EL (cell line): ENCODE measurements at regions not wholly inside any gene's neighbourhood (a gene's known extent, or its start where the extent isn't known, plus 50 kb on each side); places are given as distances from the start of the nearest gene placed in this dataset.
"Not testable (repeated sequence)": the region's sequence is repeated elsewhere in the genome, so short reads cannot be mapped to it uniquely, and the experiment has no call there.

Experiments used
- DNase-seq: peaks from one replicate; pipeline ENCODE4 v3.0.0-alpha.2; 2016

DNA sequence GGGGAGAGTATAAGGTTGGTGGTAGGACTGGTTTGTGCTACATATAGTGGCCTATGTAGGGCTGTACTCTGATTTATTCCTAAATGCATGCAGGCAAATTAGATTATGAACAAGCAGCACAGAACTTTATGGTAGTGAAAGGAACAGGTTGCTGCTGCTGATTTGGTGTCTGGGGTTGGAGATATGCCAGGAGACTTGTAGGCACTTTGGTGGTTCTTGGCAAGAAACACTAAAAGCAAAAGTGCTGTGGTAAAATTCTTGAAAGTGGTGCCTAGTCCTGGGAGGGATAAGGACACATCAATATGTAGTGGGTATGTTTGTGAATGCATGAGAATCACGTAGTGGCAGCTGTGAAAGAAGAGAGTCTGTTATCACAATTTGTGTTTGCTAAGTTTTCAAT lies 2126.0 kb downstream of the TP53TG3F start:
- DNase-seq: no peak

DNA sequence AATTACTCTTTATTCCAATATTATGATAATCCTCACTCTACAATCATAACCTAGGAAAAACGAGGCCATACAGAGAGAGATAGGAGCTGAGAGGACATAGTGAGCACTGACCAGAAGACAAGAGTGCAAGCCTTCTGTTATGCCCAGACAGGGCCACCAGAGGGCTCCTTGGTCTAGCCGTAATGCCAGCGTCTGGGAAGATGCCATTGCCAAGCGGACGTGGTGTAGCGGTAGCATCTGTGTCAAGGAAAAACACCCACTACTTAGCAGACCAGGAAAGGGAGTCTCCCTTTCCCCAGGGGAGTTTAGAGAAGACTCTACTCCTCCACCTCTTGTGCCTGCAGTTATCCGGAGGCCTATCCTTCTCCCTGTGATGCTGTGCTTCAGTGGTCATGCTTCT lies 2131.5 kb downstream of the TP53TG3F start:
- not testable (repeated sequence) for DNase-seq

DNA sequence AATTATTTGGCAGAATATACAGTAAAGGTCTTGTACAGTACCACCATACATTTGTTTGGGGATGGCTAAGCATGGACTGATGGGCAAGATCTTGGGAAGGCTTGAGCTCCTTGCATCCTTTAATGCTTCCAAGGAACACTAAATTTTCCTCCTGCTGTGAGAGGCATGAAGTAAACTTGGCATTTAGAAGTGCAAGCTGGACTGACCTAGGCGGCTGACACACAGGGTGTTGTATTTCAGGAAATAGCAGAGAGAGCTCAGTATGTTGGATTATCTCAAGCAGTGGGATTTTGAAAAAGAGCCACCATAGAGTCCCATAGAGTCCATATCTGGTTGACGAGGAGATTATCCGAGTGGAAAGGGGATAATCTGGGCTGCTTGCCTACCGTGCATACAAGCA lies 2137.1 kb downstream of the TP53TG3F start:
- no peak for DNase-seq

DNA sequence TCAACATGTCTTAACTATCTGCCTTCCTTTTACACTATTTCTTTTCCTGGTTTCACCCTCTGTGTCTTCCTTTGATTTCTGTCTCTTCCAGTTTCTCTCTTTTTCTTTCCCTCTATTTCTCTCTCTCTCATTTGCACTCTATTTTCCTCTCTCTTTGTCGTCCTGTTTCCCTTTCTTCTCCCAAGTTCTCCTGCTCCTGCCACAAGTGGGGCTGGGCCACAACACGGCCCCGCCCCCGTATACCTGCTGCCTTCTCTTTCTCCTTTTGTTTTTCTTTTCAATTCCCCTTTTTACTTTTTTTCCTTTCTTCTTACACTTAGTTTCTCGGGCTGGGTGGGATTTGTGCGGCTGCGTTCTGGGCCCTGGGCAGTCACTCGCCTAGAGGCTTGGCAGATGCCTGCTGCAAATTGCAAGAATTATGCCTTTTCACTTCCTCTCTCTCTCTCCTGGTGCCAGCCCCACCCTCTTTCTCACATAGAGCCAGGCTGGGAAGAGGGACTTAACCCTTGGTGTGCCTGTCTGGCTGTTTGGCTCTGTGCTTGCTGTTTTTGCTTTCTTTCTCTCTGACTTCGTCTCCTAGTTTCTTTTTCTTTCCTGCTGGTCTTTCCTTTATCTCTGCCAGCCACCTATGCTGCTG lies 2139.4 kb downstream of the TP53TG3F start:
- no peak for DNase-seq

DNA sequence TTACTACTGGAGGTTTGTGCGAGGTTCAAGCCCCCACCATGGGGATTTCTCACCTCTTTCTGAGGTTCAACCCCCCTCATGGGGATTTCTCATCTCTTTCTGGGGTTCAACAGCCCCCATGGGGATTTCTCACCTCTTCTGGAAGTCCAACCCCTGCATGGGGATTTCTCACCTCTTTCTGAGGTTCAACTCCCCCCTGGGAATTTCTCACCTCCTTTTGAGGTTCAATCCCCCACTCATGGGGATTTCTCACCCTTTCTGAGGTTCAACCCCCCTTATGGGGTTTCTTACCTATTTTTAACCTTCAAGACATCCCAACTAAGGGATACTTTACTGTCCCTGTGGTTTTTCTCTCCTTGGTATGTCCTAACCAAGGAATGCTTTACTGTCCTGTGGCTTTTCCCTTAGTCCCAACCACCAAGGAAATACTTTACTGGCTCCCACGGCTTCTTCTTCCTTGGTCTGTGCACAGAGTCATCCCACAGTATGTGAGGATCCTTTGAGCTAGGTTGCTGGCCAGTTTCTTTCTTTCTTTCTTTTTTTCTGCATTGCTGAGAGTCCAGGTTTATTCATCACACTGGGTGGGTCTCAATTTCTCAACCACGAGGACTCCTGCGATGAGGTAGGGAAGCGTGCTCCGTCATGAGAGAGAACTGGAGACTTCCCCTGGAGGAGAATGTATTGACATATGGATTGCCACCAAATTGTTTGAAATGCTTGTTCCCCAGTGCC lies 2140.2 kb downstream of the TP53TG3F start:
- no peak for DNase-seq

DNA sequence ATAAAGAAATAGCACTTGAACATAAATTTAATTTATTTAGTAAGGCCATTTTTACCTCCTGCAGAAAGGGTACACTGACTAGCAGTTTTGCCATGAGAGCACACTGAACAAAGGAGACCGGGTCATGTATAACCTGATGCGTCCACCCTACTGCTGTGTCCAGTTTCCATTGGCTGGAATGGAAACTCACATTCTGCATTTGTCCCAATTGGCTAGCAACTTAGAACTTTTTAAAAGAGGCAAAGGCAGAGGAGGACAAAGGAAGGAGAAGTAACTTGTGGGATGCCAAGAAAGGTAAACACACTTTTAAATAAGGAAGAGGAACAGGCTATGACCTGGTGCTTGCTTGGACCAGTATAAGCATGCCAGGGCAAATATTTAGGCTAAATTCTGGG lies 2140.7 kb downstream of the TP53TG3F start:
- not testable (repeated sequence) for DNase-seq

DNA sequence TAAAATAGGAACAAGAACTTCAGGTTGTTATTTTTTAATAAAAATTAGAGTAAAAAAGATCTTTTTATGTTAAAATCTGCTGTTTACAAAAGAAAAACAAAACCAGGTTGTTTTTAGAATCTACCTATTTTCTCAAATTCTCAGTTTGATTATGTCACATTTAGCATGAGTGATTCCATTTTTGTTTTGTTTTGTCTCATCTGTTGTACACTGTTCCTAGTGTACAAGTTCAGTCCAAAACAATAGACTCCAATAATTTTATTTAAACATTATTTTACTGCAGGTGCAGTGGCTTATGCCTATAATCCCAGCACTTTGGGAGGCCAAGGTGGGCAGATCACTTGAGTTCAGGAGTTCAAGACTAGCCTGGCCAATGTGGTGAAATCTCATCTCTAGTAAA lies 2142.7 kb downstream of the TP53TG3F start:
- no peak for DNase-seq

DNA sequence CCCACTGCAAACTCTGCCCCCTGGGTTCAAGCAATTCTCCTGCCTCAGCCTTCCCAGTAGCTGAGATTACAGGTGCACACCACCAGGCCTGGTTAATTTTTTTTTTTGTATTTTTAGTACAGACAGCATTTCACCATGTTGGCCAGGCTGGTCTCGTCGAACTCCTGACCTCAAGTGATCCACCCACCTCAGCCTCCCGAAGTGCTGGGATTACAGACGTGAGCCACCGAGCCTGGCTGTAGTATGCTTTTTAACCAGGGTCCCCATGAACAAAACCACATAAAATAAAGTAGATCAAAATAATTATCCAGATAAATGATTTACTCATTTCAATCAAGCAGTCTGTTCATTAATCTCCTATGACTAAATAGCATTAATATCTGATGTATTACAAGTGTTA lies 2144.0 kb downstream of the TP53TG3F start:
- not testable (repeated sequence) for DNase-seq

DNA sequence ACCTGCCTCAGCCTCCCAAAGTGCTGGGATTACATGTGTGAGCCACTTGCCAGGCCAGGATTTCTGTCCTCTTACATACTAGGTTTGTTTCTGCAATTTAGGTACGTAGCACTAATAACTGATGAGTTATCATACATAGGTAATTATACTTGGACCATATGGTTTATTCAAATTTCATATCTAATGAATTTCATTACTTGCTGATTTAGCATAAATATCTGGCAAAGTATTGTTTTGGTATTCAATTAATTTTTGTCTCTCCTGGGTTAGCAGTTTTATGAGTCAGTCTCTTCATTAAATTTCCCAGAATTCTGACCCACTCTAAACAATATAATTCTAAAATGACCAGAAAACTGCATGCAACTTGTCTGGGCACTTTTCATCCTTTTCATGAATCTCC lies 2146.5 kb downstream of the TP53TG3F start:
- no peak for DNase-seq

DNA sequence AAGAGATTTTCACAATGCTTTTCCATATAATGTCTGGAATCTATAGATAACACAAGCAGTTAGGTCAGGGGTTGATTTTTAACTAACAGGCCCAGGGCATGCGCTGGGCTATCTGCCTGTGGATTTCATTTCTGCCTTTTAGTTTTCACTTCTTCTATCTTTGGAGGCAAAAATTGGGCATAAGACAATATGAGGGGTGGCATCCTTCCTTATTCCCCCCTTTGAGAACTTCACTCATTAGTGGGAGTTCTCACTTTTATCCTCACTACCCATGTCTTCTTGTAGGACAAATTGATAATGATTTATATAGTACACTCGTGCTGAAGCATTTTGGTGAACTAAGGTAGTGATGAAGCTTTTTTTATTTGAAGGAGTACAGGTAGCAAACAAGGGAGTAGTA lies 2155.5 kb downstream of the TP53TG3F start:
- not testable (repeated sequence) for DNase-seq

DNA sequence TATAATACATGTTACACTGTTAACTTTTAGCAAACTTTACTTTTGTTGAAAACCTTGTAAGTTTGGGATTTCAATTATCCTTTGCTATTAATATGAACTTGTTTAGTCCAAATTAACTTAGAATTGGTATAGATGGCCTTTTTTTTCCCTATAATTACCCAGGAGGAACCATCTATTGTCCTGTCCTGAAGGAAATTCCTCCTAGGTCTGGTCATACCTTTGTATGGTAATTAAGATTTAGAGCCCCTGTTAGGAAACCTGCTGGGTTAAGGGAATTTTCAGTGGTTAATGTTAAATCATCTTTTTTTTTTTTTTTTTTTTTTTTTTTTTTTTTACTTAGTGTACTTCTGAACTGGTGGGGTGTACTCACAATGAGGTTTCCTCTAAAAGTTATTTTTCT lies 2159.8 kb downstream of the TP53TG3F start:
- not testable (repeated sequence) for DNase-seq

DNA sequence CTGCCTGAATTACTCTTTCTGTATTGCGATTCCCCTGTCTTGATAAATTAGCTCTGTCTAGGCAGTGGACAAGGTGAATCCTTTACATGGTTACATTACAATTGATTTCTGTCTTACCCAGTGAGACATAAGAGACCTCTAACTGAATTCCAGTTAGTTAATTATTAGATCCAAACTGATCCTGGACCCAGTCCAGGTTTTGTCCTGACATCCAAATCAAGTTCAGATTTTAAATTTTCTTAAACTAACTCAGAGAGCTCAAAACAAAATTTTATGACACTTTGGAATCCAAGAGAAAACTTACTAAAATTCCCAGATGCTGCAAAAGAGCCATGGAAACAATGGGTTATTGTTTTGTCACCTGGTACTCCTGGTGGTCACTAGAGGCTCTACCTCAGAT lies 2166.6 kb downstream of the TP53TG3F start:
- DNase-seq: no peak

DNA sequence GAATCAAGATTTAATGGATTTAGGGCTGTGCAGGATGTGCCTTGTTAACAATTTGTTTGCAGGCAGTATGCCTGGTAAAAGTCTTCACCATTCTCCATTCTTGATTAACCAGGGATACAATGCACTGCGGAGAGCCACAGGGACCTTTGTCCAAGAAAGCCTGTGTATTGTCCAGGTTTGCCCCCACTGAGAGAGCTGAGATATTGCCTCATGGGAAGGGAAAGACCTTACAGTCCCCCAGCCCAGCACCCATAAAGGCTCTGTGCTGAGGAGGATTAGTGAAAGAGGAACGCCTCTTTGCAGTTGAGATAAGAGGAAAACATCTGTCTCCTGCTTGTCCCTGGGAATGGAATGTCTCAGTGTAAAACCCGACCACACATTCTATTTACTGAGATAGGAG lies 2169.6 kb downstream of the TP53TG3F start:
- no peak for DNase-seq

DNA sequence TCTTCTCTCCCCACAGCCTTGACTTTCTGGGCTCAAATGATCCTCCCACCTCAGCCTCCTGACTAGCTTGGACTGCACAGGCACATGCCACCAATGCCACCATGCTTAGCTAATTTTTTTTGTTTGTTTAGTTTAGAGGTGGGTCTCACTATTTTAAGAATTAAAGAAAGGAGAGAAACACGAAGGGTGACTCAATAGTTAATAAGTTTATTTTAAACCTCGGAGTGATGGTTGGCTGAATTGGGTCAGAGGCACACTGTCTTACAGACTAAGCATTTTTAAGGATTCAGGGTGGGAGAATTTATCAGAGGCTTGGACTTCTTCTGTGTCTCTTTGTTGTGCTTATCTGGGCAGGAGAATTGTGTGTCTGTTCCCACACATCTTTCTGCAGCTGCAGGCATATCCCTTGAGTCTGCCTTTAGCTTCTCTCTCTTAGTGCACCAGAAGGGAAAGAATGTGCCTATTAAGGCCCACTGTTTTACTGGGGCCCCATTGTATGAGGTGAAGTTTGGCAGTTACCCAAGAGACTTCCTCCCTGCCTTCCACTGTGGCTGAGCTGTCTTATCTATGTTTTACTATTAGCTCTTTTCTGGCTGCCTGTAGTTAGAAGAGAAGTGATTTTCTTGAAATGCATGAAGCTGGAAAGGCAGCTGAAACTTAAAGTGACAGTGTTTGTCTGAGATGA lies 2172.0 kb downstream of the TP53TG3F start:
- DNase-seq: no peak

DNA sequence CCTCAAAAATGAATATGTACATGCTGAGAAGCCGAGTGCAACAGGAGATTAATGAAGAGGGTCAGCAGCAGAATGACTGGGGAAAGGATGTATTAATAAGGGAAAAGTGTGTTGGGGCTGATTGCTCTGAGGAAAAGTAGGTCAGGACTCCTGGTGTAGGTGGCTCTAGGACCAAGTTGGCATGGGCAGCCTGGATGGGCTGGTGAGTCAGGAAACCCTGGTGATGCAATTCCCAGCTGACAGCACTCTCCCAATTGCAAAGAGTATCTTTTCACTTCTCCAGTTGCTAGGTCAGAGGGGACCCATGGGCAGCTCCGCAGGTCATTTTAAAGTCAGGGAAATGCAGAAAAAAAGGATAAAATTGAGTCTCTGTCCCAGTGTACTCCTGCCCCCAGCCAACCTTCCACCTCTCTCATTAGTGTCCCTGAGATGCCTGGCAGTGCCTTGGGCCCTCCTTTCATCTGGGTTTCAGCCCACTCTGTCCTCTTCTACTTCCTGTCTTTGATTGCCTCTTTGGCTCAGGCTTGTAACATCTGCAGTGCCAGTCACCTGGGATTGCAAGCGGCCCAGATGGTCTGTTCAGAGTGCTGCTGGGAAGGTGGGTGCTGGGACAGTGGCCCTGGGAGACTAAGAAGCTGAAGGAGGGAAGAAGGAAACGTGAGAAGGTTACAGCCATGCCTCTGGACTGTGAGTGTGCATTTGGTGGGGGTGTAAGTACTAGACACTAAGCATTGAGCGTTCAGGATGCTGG lies 2177.2 kb downstream of the TP53TG3F start:
- DNase-seq: no peak

DNA sequence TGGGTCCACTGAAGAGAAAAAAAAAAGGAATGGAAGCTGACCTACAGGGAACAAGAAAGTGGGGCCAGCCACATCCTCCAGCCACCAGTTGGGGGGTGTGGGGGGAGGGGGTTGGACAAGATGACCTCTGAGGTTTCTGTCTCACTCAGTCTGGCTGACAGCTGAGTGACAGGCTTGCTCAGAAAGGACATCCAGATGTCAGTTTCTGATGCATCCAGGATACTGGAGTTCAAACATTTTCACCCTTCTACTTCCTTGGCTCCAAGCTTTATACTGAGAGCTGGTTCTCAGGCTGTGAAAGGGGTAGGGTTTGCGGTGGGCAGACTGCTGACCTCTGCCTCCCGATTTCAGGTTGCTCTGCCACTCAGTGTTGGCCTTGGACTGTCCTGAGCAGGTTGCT lies 2178.3 kb downstream of the TP53TG3F start:
- DNase-seq: no peak

DNA sequence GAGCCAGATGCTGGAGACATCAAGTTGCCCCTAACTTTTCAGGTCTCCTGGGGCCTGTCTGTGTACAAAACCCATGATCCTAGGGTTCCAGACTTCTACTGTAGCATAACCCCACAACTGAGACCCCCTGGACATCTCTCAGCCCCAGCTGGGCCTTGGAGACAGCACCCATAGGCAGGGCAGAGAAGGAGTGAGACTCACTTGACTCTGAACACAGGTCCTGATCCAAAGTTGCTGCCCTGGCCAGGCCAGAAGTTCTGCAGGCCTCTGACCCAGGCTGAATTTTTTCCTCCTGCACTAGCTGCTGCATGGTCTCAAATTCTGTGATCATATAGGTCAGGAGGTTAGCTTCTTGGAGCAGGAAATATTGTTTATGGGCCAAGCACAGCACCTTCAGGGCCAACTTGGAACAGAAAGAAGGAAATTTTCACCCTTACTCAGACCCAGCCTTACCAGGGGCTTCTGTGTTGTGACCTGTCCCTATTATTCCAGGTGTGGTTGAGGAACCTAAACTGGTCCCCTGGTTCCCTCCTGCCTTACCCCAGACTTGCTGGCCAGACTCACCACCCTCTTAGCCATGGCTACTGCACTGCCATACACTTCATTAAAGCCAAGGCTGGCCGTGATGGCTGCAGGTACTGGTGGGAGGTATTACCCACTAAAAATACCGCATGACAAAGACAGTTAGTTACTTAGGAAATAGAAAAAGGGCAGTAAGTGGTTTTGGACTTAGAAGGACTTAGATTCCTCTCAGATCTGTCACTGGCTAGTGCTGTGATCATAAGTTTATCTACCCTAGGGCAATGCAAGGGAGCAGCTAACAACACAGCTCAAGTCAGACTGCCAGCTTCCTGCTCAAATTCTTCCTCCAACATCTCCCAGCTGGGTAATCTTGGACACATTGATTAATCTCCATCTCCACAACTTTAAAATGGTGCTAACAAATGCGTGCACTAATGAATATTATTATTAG lies 2180.1 kb downstream of the TP53TG3F start:
- no peak for DNase-seq

DNA sequence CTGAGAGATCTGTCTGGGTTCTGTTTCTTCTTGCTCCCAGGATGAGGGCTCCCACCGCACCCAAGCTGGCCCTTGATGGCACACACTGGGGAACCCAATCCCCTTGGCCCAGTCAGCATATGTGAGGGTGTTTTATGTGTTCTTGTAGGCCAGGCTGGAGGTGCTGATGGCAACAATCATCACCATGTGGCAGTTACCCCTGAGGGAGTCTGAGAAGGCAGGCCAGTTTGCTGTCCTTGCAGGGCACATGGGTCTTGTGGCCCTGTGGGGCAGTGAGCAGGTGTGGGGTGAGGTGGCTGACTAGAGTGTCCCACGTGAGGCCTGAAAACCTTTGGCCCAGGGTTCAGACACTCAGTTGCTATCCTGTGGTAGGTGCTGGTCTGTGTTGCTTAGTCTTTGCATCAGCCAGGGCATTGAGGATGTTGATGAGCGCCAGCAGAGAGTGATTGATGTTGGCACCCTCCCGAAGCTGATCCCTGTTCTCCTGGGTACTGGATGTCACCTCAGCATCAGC lies 2183.0 kb downstream of the TP53TG3F start:
- no peak for DNase-seq

DNA sequence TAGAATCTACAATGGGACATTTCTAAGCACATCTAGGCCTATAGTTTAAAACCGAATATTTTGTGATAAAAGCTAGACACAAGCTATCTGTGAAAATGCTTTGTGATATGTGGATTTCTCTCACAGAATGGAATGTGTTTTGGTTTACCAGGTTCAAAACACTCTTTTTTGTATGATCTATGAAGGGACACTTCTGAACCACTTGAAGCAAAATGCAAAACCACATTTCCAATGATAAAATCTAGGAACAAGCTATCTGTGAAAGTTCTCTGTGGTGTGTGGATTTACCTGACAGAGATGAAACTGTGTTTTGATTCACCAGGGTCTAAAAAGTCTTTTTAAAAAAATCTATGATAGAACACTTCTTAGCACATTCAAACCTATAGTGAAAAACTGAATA lies 2192.4 kb downstream of the TP53TG3F start:
- no peak for DNase-seq

DNA sequence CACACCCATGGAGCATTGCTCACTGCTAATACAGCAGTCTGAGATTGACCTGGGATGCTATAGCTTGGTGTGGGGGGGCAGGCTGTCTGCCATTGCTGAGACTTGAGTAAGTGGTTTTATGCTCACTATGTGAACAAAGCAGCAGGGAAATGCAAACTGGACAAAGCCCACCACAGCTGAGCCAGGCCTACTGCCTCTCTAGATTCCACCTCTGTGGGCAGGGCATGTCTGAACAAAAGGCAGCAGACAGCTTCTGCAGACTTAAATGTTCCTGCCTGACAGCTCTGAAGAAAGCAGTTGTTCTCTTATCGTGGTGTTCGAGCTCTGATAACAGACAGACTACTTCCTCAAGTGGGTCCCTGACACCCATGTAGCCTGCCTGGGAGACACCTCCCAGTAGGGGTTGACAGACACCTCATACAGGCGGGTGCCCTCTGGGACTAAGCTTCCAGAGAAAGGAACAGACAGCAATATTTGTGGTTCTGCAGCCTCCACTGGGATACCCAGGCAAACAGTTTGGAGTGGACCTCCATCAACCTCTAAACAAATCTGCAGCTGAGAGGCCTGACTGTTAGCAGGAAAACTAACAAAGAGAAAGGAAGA lies 2204.8 kb downstream of the TP53TG3F start:
- no peak for DNase-seq

DNA sequence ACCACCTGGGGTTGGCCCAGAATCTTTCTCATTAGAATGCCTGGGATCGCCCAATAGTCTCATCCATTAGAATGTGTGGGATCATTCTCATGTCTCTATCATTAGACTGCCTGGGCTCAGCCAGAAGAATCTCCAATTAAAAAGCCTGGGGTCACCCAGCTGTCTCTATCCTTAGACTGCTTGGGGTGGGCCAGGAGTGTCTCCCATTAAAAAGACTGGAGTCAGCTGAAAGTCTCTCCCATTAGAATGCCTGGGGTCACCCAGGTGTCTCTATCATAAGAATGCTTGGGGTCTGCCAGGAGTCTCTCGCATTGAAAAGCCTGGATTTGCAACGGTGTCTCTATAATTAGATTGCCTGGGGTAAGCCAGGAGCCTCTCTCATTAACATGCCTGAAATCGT lies 2225.7 kb downstream of the TP53TG3F start:
- DNase-seq: no peak

DNA sequence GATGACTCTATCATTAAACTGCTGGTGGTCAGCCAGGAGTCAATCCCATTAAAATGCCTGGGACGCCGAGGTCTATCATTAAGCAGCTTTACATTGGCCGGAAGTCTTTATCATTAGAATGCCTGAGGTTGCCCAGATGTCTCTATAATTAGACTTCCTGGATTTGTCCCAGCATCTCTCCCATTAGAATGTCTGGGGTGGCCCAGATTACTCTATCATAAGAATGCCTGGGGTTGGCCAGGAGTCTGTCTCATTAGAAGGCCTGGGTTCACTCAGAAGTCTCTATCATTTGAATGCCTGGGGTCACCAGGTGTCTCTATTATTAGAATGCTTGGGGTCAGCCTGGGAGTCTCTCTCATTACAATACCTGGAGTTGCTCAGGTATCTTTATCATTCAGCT lies 2227.2 kb downstream of the TP53TG3F start:
- DNase-seq: no peak
